Ascending aorta (tissue), 2 donors: ENCODE measurements at regions not wholly inside any gene's neighbourhood (a gene's known extent, or its start where the extent isn't known, plus 50 kb on each side); places are given as distances from the start of the nearest gene placed in this dataset.

Source experiments
- DNase-seq, 2 donors: peaks; one replicate each; pipeline ENCODE4 v3.0.0-alpha.2; 2019; ENCODE audit warnings: low spot score in 2 of 2
- H3K27ac ChIP-seq, 2 donors: fragments of 200-600 bp; sonication (generic); one replicate each; pipeline ENCODE4 v1.5.1; 2016 to 2017; ENCODE audit warnings: mild to moderate bottlenecking in 1 of 2
- H3K27me3 ChIP-seq: fragments of 200-600 bp; sonication (generic); one replicate; pipeline ENCODE4 v1.5.1; 2017
- H3K36me3 ChIP-seq, 2 donors: fragments of 200-600 bp; sonication (generic); one replicate each; pipeline ENCODE4 v1.5.1; 2016
- H3K4me1 ChIP-seq, 2 donors: fragments of 200-600 bp; sonication (generic); one replicate each; pipeline ENCODE4 v1.5.1; 2016 to 2017; ENCODE audit warnings: mild to moderate bottlenecking in 1 of 2
- H3K4me3 ChIP-seq, 2 donors: fragments of 200-600 bp; sonication (generic); one replicate each; pipeline ENCODE4 v1.5.1; 2016 to 2017; ENCODE audit warnings: mild to moderate bottlenecking in 1 of 2
- H3K9me3 ChIP-seq, 2 donors: fragments of 200-600 bp; sonication (generic); one replicate each; pipeline ENCODE4 v1.5.1; 2016
- intact Hi-C: fragments of 100-400 bp; cut with DNase I; formaldehyde crosslinking; loops from one replicate; pipeline ENCODE4 v1.15.1; 2023
- TF ChIP-seq, protein P1 (sequence below), 3 experiments: fragments of 200-600 bp in 2 of 3; fragments of 450-650 bp in 1 of 3; sonication (generic) in 2 of 3; IDR thresholded peaks; one replicate each; pipeline ENCODE4 v1.5.1; 2016 to 2019; ENCODE audit warnings: antibody characterized with exemption in 3 of 3, mild to moderate bottlenecking in 1 of 3, moderate library complexity in 1 of 3

- no peaks in the 10 kb centered on the region for H3K36me3 ChIP-seq
- no peaks in the 10 kb centered on the region for H3K9me3 ChIP-seq
- peaks cover 0 to under 1% of the 10 kb centered on the region in 2 donors for H3K4me1 ChIP-seq
- intact Hi-C loops = no loop called here
- H3K27ac ChIP-seq = no peak overlapping the region
- H3K27me3 ChIP-seq = no peaks in the 10 kb centered on the region
- TF ChIP-seq, protein P1, sequence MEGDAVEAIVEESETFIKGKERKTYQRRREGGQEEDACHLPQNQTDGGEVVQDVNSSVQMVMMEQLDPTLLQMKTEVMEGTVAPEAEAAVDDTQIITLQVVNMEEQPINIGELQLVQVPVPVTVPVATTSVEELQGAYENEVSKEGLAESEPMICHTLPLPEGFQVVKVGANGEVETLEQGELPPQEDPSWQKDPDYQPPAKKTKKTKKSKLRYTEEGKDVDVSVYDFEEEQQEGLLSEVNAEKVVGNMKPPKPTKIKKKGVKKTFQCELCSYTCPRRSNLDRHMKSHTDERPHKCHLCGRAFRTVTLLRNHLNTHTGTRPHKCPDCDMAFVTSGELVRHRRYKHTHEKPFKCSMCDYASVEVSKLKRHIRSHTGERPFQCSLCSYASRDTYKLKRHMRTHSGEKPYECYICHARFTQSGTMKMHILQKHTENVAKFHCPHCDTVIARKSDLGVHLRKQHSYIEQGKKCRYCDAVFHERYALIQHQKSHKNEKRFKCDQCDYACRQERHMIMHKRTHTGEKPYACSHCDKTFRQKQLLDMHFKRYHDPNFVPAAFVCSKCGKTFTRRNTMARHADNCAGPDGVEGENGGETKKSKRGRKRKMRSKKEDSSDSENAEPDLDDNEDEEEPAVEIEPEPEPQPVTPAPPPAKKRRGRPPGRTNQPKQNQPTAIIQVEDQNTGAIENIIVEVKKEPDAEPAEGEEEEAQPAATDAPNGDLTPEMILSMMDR (IDR thresholded peaks at IDR 0.05) = no peak
- no peak for DNase-seq
- no peak overlapping the region for H3K4me3 ChIP-seq
Measured at GRCh38 chr17:68812876-68813584, 142.2 kb downstream of the ABCA8 start.

DNA sequence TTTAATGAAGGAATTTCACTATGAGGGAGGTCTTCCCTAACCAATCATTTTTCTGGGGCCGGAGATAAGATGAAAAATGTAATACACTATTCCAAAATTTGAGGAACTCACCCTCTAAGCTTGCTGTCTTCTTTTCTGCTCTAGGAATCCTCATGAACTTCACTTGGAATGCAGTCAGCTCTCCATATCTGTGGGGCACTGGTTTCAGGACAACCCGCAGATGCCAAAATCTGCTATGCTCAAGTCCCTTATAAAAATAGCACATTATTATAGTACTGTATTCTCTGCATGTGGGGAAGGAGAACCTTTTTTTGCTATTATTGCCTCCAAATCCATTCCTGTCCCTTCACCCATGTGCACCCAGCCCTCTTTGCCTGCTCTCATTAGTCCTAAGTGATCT is 146.0 kb downstream of the ABCA8 start:
- intact Hi-C loops = no loop called here
- H3K27me3 ChIP-seq = no peaks in the 10 kb centered on the region
- H3K9me3 ChIP-seq = no peaks in the 10 kb centered on the region
- no peaks in the 10 kb centered on the region for H3K36me3 ChIP-seq
- H3K4me1 ChIP-seq = peaks cover 0 to 2% of the 10 kb centered on the region in 2 donors
- H3K27ac ChIP-seq = no peak overlapping the region
- no peak for DNase-seq
- TF ChIP-seq, protein P1 (IDR thresholded peaks at IDR 0.05) = no peak
- no peak overlapping the region for H3K4me3 ChIP-seq

DNA sequence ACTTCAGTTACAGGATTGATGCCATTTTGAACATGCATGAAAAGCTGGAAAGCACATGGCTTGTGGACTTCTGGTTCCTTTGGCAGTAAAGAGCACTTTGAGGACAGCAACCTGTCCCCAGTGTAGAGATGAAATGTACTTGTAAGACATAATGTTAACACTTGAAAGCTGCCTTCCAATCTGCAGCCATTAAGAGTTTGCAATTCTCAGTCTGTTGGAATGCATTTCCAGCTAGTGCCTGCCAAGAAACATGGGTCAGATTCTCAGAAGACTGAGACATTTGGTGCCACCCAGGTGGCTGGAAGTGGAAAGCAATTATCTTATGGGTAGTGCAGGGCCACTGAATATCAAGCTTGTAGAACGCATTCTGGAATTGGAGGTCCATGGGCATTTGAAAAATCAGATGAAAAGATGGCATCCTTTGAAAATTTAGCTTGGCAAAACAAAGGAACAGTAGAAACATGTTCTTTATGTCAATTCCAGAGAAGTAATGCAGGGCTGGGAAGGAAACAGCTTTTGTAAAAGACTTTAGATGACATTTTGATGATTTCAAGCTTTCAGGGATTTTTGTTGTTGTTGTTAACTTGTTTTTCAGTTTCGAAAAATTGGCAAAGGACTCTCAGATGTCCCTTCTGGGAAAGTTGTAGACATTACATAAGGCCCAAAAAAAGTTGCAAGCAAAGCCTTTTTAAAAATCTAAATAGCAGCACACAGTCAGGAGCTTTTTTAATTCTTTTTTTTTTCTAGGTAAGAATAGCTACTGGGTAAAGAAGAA is 147.0 kb downstream of the ABCA8 start:
- Histone ChIP-seq H3K27ac (no peak overlapping the region), H3K4me3 (no peak overlapping the region), H3K9me3 (no peaks in the 10 kb centered on the region), H3K4me1 (peaks cover 0 to 2% of the 10 kb centered on the region in 2 donors), H3K27me3 (no peaks in the 10 kb centered on the region), H3K36me3 (no peaks in the 10 kb centered on the region)
- TF ChIP-seq, protein P1 (IDR thresholded peaks at IDR 0.05) = no peak
- intact Hi-C loops = no loop called here
- DNase-seq = no peak

- Histone ChIP-seq H3K4me3 (no peak overlapping the region), H3K9me3 (no peaks in the 10 kb centered on the region), H3K36me3 (no peaks in the 10 kb centered on the region), H3K27ac (no peak overlapping the region), H3K27me3 (no peaks in the 10 kb centered on the region), H3K4me1 (peaks cover 0 to 2% of the 10 kb centered on the region in 2 donors)
- intact Hi-C loops = no loop called here
- DNase-seq = no peak
- TF ChIP-seq, protein P1 (IDR thresholded peaks at IDR 0.05) = no peak
Measured at GRCh38 chr17:68805609-68806008, 149.6 kb downstream of the ABCA8 start.

DNA sequence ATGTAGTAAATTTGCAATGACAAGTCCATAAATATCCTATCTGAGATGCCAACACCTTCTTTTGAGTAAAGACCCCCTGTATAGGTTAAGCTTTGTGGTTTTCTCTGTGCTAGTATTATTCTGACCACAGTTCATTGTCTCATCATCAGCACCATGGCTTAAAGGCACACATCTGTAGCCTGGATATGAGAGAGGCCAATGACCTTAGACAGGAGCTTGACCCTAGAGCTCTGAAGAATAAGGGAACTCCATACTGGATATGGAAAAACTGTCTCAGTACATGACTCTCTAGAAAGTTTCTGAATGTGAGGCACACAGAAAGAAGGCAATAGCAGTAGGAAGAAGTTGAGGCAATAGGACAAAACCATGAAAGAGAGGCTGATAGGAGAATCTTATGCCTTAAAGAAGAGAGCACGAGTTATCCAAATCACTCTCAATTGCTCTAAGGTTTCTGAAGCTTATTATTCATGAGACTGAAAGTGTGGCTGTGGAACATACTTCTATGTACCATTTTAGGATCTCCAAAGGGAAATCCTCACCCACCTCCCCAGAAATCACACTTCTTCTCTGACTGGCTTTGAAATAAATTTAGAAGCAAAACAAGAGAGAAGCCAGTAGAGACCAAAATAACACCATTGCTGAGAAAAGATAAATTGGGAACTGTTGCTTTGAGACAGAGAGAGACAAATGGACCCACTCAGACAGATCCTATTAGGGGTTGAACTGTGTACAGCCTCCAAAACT is 150.2 kb downstream of the ABCA8 start:
- no peaks in the 10 kb centered on the region for H3K36me3 ChIP-seq
- no peak for DNase-seq
- no peak overlapping the region for H3K4me3 ChIP-seq
- H3K4me1 ChIP-seq = peaks cover 0 to 2% of the 10 kb centered on the region in 2 donors
- H3K27me3 ChIP-seq = no peaks in the 10 kb centered on the region
- intact Hi-C loops = no loop called here
- no peak overlapping the region for H3K27ac ChIP-seq
- TF ChIP-seq, protein P1 (IDR thresholded peaks at IDR 0.05) = no peak
- no peaks in the 10 kb centered on the region for H3K9me3 ChIP-seq
